LNCaP clone FGC (cell line): ENCODE measurements at regions not wholly inside any gene's neighbourhood (a gene's known extent, or its start where the extent isn't known, plus 50 kb on each side); places are given as distances from the start of the nearest gene placed in this dataset.

Experiments
- DNase-seq: peaks from one replicate; pipeline ENCODE4 v3.0.0-alpha.2; 2011; ENCODE audit warnings: low read depth
- H3K4me3 ChIP-seq: 2 replicates; pipeline ENCODE4 v1.5.1; 2011; ENCODE audit warnings: mild to moderate bottlenecking, low read depth, low read length, control low read depth
- CTCF ChIP-seq: IDR thresholded peaks from 2 replicates; pipeline ENCODE4 v1.5.1; 2012; ENCODE audit warnings: mild to moderate bottlenecking; ENCODE audit not compliant: control insufficient read depth, insufficient read depth; ENCODE audit errors: extremely low read depth

GRCh38 chr9:111163716-111164389, 125.6 kb upstream of the LPAR1 start:
- TF ChIP-seq CTCF: no peak
- DNase-seq: no peak
- H3K4me3 ChIP-seq: no peak overlapping the region

GRCh38 chr9:111162026-111162425, 123.8 kb upstream of the LPAR1 start:
- H3K4me3 ChIP-seq: no peak overlapping the region
- no peak for TF ChIP-seq CTCF

GRCh38 chr9:111161015-111161415, 122.7 kb upstream of the LPAR1 start:
- H3K4me3 ChIP-seq: no peak overlapping the region
- no peak for DNase-seq
- no peak for TF ChIP-seq CTCF

More at GRCh38 chr9:111162026-111162425, 123.8 kb upstream of the LPAR1 start:
- no peak for DNase-seq

GRCh38 chr9:111158999-111159398, 120.7 kb upstream of the LPAR1 start:
- no peak overlapping the region for H3K4me3 ChIP-seq
- DNase-seq: no peak
- no peak for TF ChIP-seq CTCF

DNA sequence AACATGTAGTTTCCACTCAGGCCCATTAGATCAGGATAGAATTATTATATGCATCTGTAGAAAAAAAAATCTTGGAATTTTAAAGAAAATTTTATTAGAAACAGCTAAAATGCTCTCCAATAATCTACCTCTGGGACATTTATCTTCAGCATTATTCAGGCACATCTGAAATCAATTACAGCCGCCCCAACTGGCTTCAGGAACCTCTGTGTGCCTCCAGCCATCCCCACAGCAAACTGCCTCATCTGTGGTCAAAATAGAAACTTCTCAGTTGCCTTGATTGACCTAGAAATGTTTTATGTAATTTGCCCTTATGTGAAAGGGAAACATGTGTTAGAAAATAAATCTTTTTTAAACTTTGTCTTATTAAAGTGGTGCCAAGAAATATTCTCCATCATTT, 120.1 kb upstream of the LPAR1 start:
- DNase-seq: no peak
- TF ChIP-seq CTCF: no peak
- H3K4me3 ChIP-seq: no peak overlapping the region

DNA sequence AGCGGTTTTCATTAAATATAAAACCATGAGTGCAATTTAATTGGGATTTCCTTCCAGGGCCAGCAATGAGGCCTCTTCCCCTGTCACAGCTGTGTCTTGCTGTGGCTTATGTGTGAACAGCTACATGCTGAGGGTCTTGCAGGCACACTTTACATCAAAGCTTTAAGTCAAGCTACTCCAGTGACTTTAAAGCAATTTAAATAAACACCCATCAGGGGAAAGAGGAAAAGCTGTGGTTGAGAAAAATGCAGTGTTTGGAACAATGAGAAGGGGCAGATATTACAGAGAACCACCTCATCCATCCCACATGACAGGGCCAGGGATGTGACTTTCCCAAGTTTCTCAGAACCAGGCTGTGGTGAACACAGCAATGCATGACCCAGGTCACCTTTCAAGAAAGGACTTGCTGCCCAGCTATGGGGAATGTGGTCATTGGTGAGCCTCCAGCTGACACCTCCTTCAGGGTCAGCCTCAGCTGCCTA, 115.9 kb upstream of the LPAR1 start:
- no peak overlapping the region for H3K4me3 ChIP-seq
- no peak for TF ChIP-seq CTCF
- DNase-seq: no peak
